ENCODE measurements at regions not wholly inside any gene's neighbourhood (a gene's known extent, or its start where the extent isn't known, plus 50 kb on each side); places are given as distances from the start of the nearest gene placed in this dataset.

GRCh38 chr6:99032396-99032795, 84.7 kb upstream of the FBXL4 start:
- no peaks in the 10 kb centered on the region for H3K79me2 ChIP-seq (ENCODE audit: insufficient read depth, low read depth, low read length)
- H2AFZ ChIP-seq (ENCODE audit: low read length) = no peak overlapping the region
- H3K9me2 ChIP-seq (ENCODE audit: insufficient read depth, low read length) = no peaks in the 10 kb centered on the region
- H3K4me3 ChIP-seq (ENCODE audit: low read depth, low read length, poor library complexity, severe bottlenecking) = no peak overlapping the region
- no peaks in the 10 kb centered on the region for H4K20me1 ChIP-seq (ENCODE audit: insufficient read depth, low read length)
- H3K9me3 ChIP-seq (ENCODE audit: low read length) = no peaks in the 10 kb centered on the region
- no peaks in the 10 kb centered on the region for H3K36me3 ChIP-seq (ENCODE audit: insufficient read depth, low read length)
- CTCF ChIA-PET (ENCODE audit: unreplicated experiment) = no interaction called here
- no peak for DNase-seq (ENCODE audit: low spot score)
- H3K4me1 ChIP-seq (ENCODE audit: insufficient read depth, low read length, poor library complexity, severe bottlenecking) = no peaks in the 10 kb centered on the region
- BruUV-seq (replicated peaks) = no TSS peak
- H3K27ac ChIP-seq (ENCODE audit: low read depth, low read length, poor library complexity, severe bottlenecking) = no peak overlapping the region
- TF ChIP-seq EZH2phosphoT487 (IDR thresholded peaks at IDR 0.05; ENCODE audit: borderline replicate concordance, low read depth, low read length) = no peak
- TF ChIP-seq CTCF (conservative IDR thresholded peaks at IDR 0.05; ENCODE audit: low read length) = no peak
- no peak overlapping the region for H3K4me2 ChIP-seq (ENCODE audit: low read length)
- POLR2A ChIA-PET = interaction anchor here (0.6 kb wide), 1 partner anchor 27 kb away, joined by 3 read pairs; no protein-coding TSS in a partner anchor
- intact Hi-C loops (cut with micrococcal nuclease; ENCODE audit: unreplicated experiment) = loop anchor here (5.0 kb wide), 1 partner anchor 195 kb away; no protein-coding TSS in a partner anchor

- no peak overlapping the region for H3K27ac ChIP-seq (ENCODE audit: low read depth, low read length, poor library complexity, severe bottlenecking)
- no peak for DNase-seq (ENCODE audit: low spot score)
- intact Hi-C loops (cut with micrococcal nuclease; ENCODE audit: unreplicated experiment) = loop anchor here (5.0 kb wide), 1 partner anchor 195 kb away; no protein-coding TSS in a partner anchor
- H3K79me2 ChIP-seq (ENCODE audit: insufficient read depth, low read depth, low read length) = no peaks in the 10 kb centered on the region
- CTCF ChIA-PET (ENCODE audit: unreplicated experiment) = no interaction called here
- H3K4me2 ChIP-seq (ENCODE audit: low read length) = no peak overlapping the region
- BruUV-seq (replicated peaks) = no TSS peak
- no peak overlapping the region for H2AFZ ChIP-seq (ENCODE audit: low read length)
- no peaks in the 10 kb centered on the region for H3K4me1 ChIP-seq (ENCODE audit: insufficient read depth, low read length, poor library complexity, severe bottlenecking)
- H3K36me3 ChIP-seq (ENCODE audit: insufficient read depth, low read length) = no peaks in the 10 kb centered on the region
- H4K20me1 ChIP-seq (ENCODE audit: insufficient read depth, low read length) = no peaks in the 10 kb centered on the region
- H3K9me3 ChIP-seq (ENCODE audit: low read length) = no peaks in the 10 kb centered on the region
- no peak overlapping the region for H3K4me3 ChIP-seq (ENCODE audit: low read depth, low read length, poor library complexity, severe bottlenecking)
- H3K9me2 ChIP-seq (ENCODE audit: insufficient read depth, low read length) = no peaks in the 10 kb centered on the region
- no peak for TF ChIP-seq CTCF (conservative IDR thresholded peaks at IDR 0.05; ENCODE audit: low read length)
- TF ChIP-seq EZH2phosphoT487 (IDR thresholded peaks at IDR 0.05; ENCODE audit: borderline replicate concordance, low read depth, low read length) = no peak
- POLR2A ChIA-PET = interaction anchor here (1.2 kb wide), 1 partner anchor 17 kb away, joined by 3 read pairs; no protein-coding TSS in a partner anchor
These were observed 84.2 kb upstream of the FBXL4 start for GRCh38 chr6:99031957-99032356.

- Histone ChIP-seq H3K9me2 (ENCODE audit: insufficient read depth, low read length) (no peaks in the 10 kb centered on the region), H3K36me3 (ENCODE audit: insufficient read depth, low read length) (no peaks in the 10 kb centered on the region), H3K4me3 (ENCODE audit: low read depth, low read length, poor library complexity, severe bottlenecking) (no peak overlapping the region), H3K4me2 (ENCODE audit: low read length) (no peak overlapping the region), H2AFZ (ENCODE audit: low read length) (no peak overlapping the region), H3K9me3 (ENCODE audit: low read length) (peaks cover 5% of the 10 kb centered on the region; the same call in 1 of the 2 replicates), H3K4me1 (ENCODE audit: insufficient read depth, low read length, poor library complexity, severe bottlenecking) (no peaks in the 10 kb centered on the region), H4K20me1 (ENCODE audit: insufficient read depth, low read length) (no peaks in the 10 kb centered on the region), H3K79me2 (ENCODE audit: insufficient read depth, low read depth, low read length) (no peaks in the 10 kb centered on the region), H3K27ac (ENCODE audit: low read depth, low read length, poor library complexity, severe bottlenecking) (no peak overlapping the region)
- intact Hi-C loops (cut with micrococcal nuclease; ENCODE audit: unreplicated experiment) = loop anchor here (5.0 kb wide), 1 partner anchor 194 kb away; no protein-coding TSS in a partner anchor
- DNase-seq (ENCODE audit: low spot score) = no peak
- TF ChIP-seq CTCF (conservative IDR thresholded peaks at IDR 0.05; ENCODE audit: low read length) = no peak
- no peak for TF ChIP-seq EZH2phosphoT487 (IDR thresholded peaks at IDR 0.05; ENCODE audit: borderline replicate concordance, low read depth, low read length)
- CTCF ChIA-PET (ENCODE audit: unreplicated experiment) = no interaction called here
- POLR2A ChIA-PET = interaction anchor here (0.7 to 1.2 kb wide), 2 partner anchors 16 to 992 kb away, joined by 3 read pairs; no protein-coding TSS in a partner anchor
- no TSS peak for BruUV-seq (replicated peaks)
These were observed 83.2 kb upstream of the FBXL4 start for GRCh38 chr6:99030915-99031314.
